ENCODE measurements at regions not wholly inside any gene's neighbourhood (a gene's known extent, or its start where the extent isn't known, plus 50 kb on each side); places are given as distances from the start of the nearest gene placed in this dataset.

GRCh38 chr3:98968824-98969223, 67.3 kb upstream of the DCBLD2 start:
- Histone ChIP-seq H3K27ac (no peak overlapping the region), H3K4me3 (no peak overlapping the region), H3K4me1 (no peaks in the 10 kb centered on the region), H3K9me3 (no peaks in the 10 kb centered on the region), H3K27me3 (no peaks in the 10 kb centered on the region), H3K36me3 (no peaks in the 10 kb centered on the region)
- TF ChIP-seq POLR2A (IDR thresholded peaks at IDR 0.05) (no peak), POLR2AphosphoS5 (IDR thresholded peaks at IDR 0.05) (no peak), CTCF (IDR thresholded peaks at IDR 0.05) (no peak)
- no peak for DNase-seq (ENCODE audit: low spot score in 2 of 2)
- intact Hi-C loops (cut with DNase I; ENCODE audit: low total_unique reads) = no loop called here

- Histone ChIP-seq H3K4me3 (no peak overlapping the region), H3K9me3 (no peaks in the 10 kb centered on the region), H3K27me3 (no peaks in the 10 kb centered on the region), H3K4me1 (no peaks in the 10 kb centered on the region), H3K36me3 (no peaks in the 10 kb centered on the region), H3K27ac (no peak overlapping the region)
- intact Hi-C loops (cut with DNase I; ENCODE audit: low total_unique reads) = no loop called here
- TF ChIP-seq POLR2AphosphoS5 (IDR thresholded peaks at IDR 0.05) (no peak), CTCF (IDR thresholded peaks at IDR 0.05) (no peak), POLR2A (IDR thresholded peaks at IDR 0.05) (no peak)
- no peak for DNase-seq (ENCODE audit: low spot score in 2 of 2)
Measured at GRCh38 chr3:98968347-98968746, 66.9 kb upstream of the DCBLD2 start.

GRCh38 chr3:98967758-98968157, 66.3 kb upstream of the DCBLD2 start:
- H3K27ac ChIP-seq = no peak overlapping the region
- DNase-seq (ENCODE audit: low spot score in 2 of 2) = no peak
- H3K27me3 ChIP-seq = no peaks in the 10 kb centered on the region
- TF ChIP-seq POLR2AphosphoS5 (IDR thresholded peaks at IDR 0.05) (no peak), CTCF (IDR thresholded peaks at IDR 0.05) (no peak), POLR2A (IDR thresholded peaks at IDR 0.05) (no peak)
- H3K36me3 ChIP-seq = no peaks in the 10 kb centered on the region
- intact Hi-C loops (cut with DNase I; ENCODE audit: low total_unique reads) = no loop called here
- no peaks in the 10 kb centered on the region for H3K4me1 ChIP-seq
- no peaks in the 10 kb centered on the region for H3K9me3 ChIP-seq
- H3K4me3 ChIP-seq = no peak overlapping the region

- Histone ChIP-seq H3K4me1 (no peaks in the 10 kb centered on the region), H3K27ac (no peak overlapping the region), H3K4me3 (no peak overlapping the region), H3K27me3 (no peaks in the 10 kb centered on the region), H3K36me3 (no peaks in the 10 kb centered on the region), H3K9me3 (no peaks in the 10 kb centered on the region)
- no peak for DNase-seq (ENCODE audit: low spot score in 2 of 2)
- intact Hi-C loops (cut with DNase I; ENCODE audit: low total_unique reads) = no loop called here
- TF ChIP-seq POLR2AphosphoS5 (IDR thresholded peaks at IDR 0.05) (no peak), POLR2A (IDR thresholded peaks at IDR 0.05) (no peak), CTCF (IDR thresholded peaks at IDR 0.05) (no peak)
Measured at GRCh38 chr3:98966862-98967546, 65.5 kb upstream of the DCBLD2 start.

GRCh38 chr3:98966434-98966833, 64.9 kb upstream of the DCBLD2 start:
- H3K27me3 ChIP-seq = no peaks in the 10 kb centered on the region

More at GRCh38 chr3:98966434-98966833, 64.9 kb upstream of the DCBLD2 start:
- TF ChIP-seq CTCF (IDR thresholded peaks at IDR 0.05) (no peak), POLR2A (IDR thresholded peaks at IDR 0.05) (no peak), POLR2AphosphoS5 (IDR thresholded peaks at IDR 0.05) (no peak)
- H3K9me3 ChIP-seq = no peaks in the 10 kb centered on the region
- no peak overlapping the region for H3K4me3 ChIP-seq
- no peak for DNase-seq (ENCODE audit: low spot score in 2 of 2)
- no peak overlapping the region for H3K27ac ChIP-seq
- intact Hi-C loops (cut with DNase I; ENCODE audit: low total_unique reads) = no loop called here
- no peaks in the 10 kb centered on the region for H3K4me1 ChIP-seq
- H3K36me3 ChIP-seq = no peaks in the 10 kb centered on the region
